Activated CD4-positive, alpha-beta T cell treated with anti-CD3 and anti-CD28 coated beads, Interleukin-2, Interleukin-4, amounts not matched to agents 100 ng/mL and 50 ng/mL, durations not matched to agents 16 hours and 8 hours (primary cell): ENCODE measurements at regions not wholly inside any gene's neighbourhood (a gene's known extent, or its start where the extent isn't known, plus 50 kb on each side); places are given as distances from the start of the nearest gene placed in this dataset.

Experiments used
- DNase-seq: peaks from one replicate; pipeline ENCODE4 v3.0.0-alpha.2; 2020; ENCODE audit warnings: low spot score

DNA sequence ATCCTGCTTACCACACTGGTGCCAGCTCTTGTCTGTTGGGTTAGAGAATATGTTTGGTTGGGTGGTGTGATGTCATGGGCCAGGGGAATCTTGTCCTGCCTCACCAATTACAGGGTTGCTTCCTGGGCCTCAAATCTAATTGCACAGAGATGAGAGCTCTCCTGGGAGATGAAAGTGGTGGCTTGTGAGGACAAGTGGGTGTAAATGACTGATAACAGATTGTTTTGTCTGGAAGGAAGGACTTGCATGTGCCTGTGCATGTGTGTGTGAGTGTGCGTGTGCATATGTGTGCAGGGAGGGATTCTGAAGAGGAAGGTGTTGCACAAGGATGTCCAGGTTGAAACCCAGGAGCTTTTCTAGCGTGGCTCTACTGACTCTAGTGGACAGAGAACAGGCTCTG is 271.9 kb downstream of the LOXHD1 start:
- DNase-seq = no peak

DNA sequence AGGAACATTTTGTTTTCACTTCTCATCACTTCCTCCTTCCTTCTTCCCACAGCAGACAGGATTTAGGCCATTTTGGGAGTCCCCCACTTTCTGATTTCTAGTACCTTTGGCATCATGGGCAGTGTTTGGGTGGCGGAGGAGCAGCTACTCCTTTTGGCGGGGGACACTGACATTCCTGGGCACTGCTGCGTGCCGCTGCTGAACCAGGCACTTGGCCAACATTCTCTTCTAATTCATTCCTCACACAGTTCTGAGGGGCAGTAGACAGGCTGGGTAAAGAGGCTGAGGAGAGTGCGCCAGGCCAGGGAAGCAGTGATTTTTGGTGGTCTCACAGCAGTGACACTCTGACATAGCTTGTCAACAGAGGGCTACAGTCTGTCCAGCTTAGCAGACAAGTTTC is 270.2 kb downstream of the LOXHD1 start:
- no peak for DNase-seq

DNA sequence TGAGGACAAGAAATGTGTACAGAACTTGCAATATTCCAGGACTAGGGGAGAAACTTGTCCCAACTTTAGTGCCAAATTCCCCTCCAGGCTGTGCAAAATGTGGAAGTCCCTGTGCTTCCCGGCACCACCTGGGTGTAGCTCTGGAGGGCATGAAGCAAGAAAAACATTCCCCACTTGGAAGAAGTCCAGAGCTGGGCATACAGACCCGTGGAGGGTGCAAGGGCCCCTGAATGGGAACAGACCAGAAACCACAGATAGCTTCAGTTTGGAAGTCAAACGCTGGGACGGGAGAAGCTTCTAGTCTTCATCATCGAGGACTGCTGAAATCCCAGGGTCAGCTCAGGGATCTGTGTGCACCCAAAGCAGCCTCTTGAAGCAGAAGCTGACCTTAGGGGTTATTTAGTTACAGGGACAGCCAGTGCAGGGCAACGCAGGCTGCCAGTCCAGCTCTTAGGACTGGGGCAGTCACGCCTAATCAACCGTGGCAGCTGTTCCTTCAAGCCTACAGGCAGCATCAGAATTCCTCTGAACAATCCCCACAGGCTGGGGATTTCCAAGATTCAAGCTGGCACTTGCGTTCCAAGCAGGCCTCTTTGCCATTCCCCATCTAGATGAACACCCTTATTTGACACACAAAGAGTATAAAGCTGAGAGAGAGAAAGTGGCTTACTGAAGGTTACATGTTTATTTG is 269.4 kb downstream of the LOXHD1 start:
- DNase-seq = no peak

DNA sequence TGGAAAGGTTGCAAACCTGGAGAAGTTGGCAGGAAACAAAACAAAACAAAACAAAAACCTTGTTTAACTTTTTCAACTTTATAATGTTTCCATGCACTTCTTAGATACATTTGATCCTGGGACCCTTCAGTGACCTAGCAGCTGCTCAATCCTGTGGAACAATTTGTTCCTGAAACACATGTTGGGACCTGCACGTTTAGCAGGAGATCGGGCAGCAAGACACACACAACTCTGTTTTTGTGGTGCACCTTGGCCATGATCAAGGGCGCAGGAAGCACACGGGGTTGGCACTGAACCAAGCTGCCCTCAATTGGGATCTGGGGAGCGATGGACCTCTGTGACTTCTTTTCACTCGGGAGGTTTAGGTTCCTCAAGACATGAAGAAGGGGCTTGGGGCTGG is 268.7 kb downstream of the LOXHD1 start:
- no peak for DNase-seq

DNA sequence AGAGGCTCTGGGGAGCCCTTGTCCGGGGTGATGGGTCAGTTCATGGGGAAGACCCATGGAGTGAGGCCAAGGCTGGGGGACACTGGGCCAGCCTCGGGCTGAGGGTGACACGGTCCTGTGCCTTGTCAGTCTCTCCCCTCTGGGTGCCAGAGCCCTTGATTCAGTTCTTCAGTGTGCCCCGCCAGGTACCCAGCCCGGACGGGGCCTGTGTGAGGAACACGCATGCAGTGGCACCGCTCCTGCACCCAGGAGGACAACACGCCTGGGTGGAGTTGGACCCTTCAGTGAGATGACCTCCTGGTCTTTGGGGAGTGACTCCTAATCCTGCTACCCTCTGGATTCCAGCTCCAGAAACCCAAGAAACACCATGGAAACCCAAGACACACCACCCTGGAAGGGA is 264.4 kb downstream of the LOXHD1 start:
- no peak for DNase-seq

DNA sequence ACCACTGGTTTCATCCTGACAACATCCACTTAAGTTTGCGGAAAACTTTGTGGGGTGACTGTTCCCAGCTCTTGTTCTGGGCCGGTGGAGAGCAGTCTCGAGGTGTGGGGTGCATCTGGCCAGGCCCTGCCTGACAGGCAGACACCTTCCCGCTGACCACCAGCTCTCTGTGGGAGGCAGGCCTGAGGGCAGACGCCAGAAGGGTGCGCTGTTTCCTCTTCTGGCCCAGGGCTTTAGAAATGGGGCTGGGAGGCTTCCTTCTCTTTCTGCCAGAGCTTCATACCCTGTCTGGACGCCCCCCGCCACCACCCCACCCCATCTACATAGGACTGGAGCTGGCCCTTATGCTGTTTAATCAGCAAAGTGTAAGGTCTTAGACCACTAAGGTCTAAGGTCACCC is 263.8 kb downstream of the LOXHD1 start:
- DNase-seq = no peak

DNA sequence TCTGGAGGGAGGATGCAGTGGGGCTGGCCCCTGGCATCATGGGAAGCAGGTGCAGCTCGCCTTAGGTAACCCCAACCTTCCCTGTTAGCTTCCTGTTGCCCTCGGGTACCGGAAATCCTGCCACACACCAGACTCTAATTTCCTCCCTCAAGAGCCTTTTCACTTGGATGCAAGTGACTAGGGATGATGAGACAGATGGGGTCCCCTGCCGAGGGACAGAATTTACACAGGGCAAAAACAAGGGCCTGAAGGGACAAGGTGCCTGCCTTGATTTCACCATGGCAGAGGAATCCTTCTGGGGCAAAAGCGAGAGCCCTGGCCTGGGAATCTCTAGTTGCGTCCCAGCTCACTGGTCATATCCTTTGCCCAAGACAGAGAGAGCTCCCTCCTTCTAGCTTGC is 263.1 kb downstream of the LOXHD1 start:
- DNase-seq = no peak

DNA sequence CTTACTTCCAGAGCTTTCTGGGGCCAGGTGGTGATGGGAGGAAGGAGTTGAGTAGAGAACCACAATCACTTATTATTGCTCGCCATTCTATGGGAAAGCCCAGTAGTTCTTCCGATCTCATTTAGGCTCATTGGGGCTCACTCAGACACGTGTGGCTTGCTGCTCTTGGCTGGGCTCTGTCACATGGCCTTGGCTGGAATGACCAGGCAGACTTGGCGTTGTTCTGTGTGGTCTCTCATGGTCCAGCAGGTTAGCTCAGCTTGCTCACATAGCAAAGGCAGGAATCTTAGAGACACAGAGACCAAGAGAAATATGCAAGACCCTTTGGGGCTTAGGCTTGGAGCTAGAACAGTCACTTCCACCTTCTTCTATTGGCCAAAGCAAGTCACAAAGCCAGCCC is 261.2 kb downstream of the LOXHD1 start:
- no peak for DNase-seq

DNA sequence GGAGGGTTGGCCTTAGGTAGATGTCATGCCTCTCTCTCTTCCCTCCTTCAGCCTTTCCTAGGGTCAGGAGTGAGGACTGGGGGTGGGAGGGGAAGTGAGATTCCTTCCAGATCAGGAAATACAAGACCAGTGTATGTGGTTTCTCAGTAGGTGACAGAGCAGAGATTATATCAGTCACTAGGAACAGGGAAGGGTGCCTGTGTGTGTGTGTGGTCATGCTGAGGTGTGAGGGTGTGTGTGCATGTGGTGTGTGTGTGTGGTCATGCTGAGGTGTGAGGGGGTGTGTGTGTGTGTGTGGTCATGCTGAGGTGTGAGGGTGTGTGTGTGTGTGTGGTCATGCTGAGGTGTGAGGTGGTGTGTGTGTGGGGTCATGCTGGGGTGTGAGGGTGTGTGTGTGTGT is 259.8 kb downstream of the LOXHD1 start:
- DNase-seq = no peak

DNA sequence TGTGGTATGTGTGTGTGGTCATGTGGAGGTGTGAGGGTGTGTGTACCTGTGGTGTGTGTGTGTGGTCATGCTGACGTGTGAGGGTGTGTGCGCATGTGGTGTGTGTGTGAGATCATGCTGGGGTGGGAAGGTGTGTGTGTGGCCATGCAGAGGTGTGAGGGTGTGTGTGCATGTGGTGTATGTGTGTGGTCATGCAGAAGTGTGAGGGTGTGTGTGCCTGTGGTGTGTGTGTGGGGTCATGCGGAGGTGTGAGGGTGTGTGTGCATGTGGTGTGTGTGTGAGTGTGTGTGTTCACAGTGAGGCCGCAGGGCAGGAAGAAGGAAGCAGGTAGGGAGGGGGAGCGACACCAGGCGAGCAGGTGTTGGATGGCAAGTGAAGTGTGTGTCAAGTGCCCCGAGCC is 259.0 kb downstream of the LOXHD1 start:
- DNase-seq = no peak

DNA sequence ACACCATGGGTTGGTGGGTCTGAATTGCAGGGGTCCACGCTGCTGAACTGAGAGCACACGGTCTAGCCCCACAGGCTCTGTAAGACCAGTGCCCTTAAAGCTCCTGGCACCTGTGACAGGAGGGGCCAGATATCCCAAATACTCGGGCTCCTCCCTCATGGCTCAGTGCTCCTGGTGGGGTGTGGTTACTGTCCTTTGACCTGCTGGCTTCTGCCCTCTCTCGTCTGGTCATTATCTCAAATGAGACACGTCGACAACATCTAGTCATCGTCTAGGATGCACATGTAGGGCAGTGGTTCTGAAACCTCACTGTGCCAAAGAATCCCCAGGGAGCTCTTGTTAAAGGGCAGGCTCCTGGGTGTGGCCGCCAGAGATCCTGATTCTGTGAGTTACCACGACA is 258.4 kb downstream of the LOXHD1 start:
- DNase-seq = no peak

DNA sequence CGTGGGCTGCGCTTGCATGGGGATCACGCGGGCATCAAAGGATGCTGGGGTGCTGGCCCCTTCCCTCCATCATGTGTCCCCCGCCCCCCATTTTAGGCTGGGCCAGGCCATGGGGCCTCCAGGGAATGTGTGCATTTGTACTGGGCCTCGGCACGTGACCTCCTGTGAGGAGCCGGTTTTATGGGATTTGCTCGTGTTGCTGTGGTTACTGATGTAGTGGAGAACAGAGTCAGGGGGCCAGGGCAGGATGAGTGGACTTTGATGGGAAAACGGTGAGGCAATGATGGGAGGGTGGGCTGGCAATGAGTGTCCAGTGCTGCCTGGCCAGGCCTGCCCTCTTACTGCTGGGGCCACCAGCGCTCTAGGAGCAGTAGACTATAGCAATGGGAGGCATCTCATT is 257.7 kb downstream of the LOXHD1 start:
- no peak for DNase-seq

DNA sequence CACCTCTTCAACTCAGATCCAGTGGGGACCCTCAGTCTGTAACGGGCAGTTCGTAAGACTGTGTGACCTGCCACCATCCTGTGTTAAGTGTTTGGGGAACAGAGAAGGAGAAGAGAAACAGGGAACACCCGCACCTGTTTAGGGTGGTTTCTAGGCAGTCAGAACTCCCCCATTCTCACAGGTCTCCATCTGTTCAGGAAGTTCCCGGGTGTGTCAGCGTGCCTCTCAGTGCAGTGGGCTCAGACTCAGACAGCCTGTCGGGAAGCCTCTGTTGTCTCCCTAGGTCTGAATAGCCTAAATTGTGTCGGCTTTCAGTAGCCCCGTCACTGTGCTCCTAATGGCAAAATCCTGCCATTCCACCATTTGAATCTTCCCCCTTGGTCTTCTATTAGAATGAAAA is 256.6 kb downstream of the LOXHD1 start:
- no peak for DNase-seq

DNA sequence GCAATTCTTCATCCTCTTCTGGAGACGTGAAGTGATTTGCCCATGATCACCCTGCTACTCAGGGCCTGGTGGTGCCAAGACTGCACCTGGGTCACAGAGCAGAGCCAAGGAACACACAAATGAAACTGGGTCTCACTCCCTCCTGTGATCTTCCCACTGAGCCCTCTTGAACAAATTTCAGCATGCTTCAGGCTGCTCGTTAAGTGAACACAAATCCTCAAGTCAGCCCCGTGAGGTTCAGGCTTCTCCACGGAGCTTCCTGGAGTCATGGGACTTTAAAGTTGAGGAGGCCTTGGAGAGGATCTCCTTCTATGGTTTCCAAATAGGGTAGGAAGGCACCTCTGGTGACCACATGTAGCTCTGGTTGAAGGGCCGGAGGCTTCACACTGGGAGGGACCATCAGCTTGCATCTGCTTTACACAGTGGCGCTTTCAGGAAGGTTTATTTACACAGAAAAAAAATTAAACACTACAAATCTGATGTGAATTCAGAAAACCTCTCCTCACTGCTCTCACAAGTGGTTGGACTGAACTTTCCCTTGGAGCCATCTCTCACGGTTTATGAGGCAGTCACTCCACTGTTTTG is 255.4 kb downstream of the LOXHD1 start:
- no peak for DNase-seq

DNA sequence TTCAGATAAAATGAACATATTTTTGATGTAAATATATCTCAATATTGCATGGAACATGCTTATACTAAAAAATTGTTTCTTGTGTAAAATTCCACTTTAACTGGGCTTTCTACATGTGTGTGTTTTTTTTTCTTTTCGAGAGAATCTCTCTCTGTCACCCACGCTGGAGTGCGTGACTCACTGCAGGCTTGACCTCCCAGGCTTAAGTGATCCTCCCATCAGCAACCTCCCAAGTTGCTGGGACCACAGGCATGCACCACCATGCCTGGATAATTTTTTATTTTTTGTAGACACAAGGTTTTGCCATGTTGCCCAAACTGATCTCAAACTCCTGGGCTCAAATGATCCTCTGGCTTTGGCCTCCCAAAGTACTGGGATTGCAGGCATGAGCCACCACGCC is 254.6 kb downstream of the LOXHD1 start:
- no peak for DNase-seq

DNA sequence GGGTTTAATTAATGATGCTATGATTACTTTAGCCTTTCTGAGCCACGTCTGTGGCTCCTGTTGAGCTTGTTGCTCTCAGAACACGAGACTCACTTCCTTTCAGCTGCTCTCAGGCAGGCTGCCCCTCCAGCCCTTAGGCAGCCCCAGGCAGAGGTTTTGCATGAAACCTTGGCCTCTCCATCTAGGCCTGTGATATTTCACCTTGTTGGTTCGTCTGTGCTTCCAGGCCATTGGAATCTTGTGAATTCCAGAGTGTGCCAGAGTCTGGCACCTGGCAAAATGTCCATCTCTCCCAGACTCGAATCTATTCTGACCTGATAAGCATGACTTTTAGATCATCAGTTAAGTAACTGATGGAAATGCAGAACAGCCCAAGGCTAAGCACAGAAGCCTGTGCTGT is 254.1 kb downstream of the LOXHD1 start:
- DNase-seq = no peak

DNA sequence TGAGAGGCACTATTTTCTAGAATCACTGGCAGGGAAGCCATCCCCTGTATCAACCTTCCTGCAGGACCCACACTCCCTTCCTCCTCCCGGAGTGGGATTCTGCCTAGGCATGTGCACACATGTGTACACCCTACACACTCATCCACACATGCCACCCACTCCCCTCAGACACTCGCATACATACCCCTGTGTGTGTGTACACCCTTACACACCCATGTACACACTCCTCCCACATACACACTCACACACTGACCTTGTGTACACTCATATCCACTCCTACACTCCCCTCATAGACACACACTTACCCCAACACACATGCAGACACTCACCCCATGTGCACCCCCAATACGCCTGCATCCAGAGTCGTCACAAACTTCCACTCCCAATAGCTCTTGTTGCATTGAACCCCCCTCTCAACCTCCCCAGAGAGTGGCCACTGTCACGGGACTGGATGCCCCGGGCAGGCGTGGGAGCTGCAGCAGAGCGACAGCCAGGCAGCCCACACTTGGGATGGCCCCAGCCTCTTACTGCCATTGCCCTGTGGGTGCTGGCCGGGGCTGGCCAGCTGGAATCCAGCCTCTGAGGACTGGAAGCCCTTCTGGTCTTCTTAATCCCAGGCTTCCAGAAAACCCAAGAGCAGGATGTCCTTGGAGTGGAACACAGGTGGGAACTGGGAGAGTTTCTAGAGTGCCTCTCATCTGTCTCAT is 251.0 kb downstream of the LOXHD1 start:
- no peak for DNase-seq

DNA sequence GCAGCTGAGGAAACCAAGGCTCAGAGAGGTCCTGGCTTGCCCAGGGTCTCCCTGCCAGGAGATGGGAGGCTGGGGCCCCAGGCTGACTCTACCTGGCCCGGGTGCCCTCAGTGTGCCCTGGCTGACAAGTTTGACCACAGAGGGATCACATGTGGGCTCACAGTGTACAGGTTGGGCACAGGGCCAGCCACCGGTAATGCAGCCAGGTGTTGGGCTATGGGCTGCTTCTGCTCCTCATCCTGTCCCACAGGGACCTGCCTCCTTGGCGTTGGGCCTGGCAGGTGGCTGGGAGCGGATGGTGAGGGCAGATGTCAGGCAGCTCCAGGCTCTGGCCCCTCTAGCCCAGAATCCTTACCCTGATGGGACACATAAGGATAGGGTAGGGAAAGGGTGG is 250.5 kb downstream of the LOXHD1 start:
- no peak for DNase-seq

DNA sequence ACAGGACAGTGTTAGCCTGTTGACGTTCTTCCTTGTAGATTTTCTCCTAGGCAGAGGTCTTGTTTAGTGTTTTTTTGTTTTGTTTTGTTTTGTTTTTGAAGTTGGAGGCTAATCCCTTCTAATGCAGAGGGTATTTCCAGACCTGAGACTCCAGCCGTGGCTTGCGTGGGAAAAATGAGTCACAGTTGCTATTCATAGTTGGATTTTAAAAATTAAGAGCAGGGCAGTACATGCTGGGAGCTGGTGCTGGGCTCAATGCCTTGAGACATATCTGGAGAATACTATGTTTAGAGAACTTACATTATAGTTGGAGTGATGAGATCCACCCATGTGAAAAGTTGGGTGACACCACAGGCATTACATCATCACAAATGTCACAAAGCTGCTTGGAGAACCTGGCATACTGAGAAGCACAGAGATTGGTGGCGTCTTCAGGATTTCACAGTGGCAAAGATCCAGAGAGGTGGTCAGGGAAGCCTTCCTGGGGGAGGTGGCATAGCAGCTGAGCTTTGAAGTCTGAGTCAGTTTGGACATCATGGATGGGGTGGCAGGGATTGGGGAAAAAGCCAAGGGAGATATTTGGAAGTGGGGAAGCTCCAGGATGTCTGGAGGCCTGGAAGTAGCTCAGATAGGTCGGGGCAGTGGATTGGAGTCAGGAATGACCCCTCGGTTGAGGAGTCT is 249.4 kb downstream of the LOXHD1 start:
- no peak for DNase-seq

DNA sequence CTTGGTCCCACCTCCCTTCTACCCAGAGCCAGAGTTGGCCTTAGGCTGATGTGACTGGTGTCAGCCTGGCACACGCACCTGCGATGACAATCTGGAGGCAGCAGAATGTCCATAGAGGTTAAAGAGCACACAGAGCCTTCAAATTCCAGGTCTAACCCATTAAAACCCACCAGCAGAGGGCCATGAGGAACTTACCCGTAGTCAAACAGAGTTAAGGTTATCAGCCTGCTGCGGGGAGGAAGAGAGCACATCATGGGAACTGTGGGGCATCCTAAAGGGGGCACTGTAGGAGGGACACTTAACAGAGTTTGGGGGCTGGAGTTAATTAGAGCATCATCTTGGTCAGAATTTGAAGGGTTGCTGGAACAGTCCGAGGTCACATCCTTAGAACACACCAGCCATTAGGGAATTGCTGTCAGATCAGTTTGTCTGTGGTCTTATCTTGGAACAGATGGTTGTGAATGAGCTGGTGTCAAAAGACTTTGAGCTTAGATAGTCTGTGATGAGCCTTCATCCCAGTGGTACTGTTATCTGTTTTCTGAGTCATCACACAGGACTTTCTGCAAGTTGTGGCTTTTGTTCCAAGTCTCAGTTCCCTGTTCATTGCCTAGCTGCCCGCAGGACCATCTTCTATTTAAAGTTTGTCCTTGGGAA is 248.6 kb downstream of the LOXHD1 start:
- DNase-seq = no peak

DNA sequence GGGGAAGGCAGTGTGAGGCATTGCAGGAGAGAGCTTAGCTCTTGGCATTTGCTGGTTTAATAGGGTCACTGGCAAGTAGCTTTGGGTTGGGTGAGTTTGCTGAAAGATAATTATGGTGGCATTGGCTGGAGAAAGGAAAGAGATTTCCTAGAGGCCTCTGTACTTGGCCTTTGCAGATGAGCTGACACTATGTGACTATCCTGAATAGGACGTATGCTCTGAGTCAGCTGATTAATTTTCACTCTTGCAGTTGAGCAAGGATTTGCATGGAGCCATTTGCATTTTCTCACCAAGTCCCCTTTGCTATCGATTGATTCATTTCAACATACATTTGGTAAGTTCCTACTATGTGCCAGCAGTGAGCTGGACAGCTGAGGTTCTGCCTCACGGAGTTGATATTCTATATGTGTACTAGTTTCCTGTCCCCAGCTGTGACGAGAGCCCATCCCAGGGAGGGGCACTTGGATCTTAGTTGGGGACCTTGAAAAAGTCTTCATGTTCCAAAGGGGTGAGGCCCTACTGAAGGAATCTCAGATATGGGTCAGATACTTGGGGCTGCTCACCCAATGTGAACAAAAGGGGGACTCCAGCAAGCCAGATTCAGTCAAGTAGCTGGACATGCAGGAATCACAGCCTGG is 245.7 kb downstream of the LOXHD1 start:
- DNase-seq = no peak
